LNCAP (cell line): ENCODE measurements at regions not wholly inside any gene's neighbourhood (a gene's known extent, or its start where the extent isn't known, plus 50 kb on each side); places are given as distances from the start of the nearest gene placed in this dataset.

ENCODE experiments used
- CTCF ChIP-seq: fragments of 450-650 bp; IDR thresholded peaks from 2 replicates; pipeline ENCODE4 v1.5.1; 2017; ENCODE audit warnings: mild to moderate bottlenecking

GRCh38 chr14:71550367-71550766 lies 381.9 kb upstream of the RGS6 start:
- no peak for TF ChIP-seq CTCF

GRCh38 chr14:71551291-71551950 lies 380.8 kb upstream of the RGS6 start:
- TF ChIP-seq CTCF = no peak

GRCh38 chr14:71552809-71553208 lies 379.4 kb upstream of the RGS6 start:
- TF ChIP-seq CTCF = no peak

GRCh38 chr14:71553779-71554178 lies 378.4 kb upstream of the RGS6 start:
- no peak for TF ChIP-seq CTCF

GRCh38 chr14:71554323-71554722 lies 377.9 kb upstream of the RGS6 start:
- no peak for TF ChIP-seq CTCF

- TF ChIP-seq CTCF = no peak
Observed at GRCh38 chr14:71554959-71555612, 377.1 kb upstream of the RGS6 start.

- no peak for TF ChIP-seq CTCF
Observed at GRCh38 chr14:71555654-71556559, 376.3 kb upstream of the RGS6 start.
